HG03378 (cell line): ENCODE measurements at regions not wholly inside any gene's neighbourhood (a gene's known extent, or its start where the extent isn't known, plus 50 kb on each side); places are given as distances from the start of the nearest gene placed in this dataset.
"Not testable (repeated sequence)": the region's sequence is repeated elsewhere in the genome, so short reads cannot be mapped to it uniquely, and the experiment has no call there.

Source experiments
- ATAC-seq: cut with Tn5 transposase; IDR thresholded peaks from one replicate; pipeline ENCODE4 v1.9.1; 2021; ENCODE audit warnings: mild to moderate bottlenecking, moderate library complexity; ENCODE audit not compliant: unreplicated experiment

DNA sequence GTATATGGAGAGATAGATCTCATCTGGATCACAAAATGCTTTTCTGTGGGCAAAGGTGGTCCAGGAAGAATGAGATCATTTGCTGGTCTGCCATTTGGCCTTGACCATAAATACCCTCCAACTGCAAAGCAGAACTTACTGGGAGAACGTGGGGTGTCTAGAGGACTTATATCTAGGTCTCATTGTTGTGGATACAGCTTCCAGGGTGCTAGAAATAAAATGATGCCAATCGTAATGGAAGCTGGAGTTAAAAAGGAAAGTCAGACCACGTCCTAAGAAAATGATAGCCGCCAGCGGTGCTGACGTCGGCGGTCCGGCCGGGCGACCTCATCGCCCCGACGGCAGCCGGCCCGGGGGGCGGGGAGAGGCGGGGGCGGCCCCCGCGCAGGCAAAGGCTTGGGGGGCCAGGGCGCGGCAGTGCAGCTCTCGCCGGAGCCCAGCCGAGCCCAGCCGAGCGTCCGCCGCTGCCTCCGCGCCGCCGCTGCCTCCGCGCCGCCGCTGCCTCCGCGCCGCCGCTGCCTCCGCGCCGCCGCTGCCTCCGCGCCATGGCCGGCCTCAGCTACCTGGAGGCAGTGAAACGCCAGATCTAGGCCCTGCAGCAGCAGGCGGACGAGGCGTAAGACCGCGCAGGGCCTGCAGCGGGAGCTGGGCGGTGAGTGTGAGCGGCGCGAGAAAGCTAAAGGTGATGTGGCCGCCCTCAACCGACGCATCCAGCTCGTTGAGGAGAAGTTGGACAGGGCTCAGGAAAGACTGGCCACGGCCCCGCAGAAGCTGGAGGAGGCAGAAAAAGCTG, 89.5 kb downstream of the EOMES start:
- peak; percentile 72 for ATAC-seq

- peak; percentile 50 for ATAC-seq
These were observed 91.2 kb downstream of the EOMES start for GRCh38 chr3:27630885-27631284.

- ATAC-seq, result no peak
These were observed 92.8 kb downstream of the EOMES start for GRCh38 chr3:27629366-27629765.

DNA sequence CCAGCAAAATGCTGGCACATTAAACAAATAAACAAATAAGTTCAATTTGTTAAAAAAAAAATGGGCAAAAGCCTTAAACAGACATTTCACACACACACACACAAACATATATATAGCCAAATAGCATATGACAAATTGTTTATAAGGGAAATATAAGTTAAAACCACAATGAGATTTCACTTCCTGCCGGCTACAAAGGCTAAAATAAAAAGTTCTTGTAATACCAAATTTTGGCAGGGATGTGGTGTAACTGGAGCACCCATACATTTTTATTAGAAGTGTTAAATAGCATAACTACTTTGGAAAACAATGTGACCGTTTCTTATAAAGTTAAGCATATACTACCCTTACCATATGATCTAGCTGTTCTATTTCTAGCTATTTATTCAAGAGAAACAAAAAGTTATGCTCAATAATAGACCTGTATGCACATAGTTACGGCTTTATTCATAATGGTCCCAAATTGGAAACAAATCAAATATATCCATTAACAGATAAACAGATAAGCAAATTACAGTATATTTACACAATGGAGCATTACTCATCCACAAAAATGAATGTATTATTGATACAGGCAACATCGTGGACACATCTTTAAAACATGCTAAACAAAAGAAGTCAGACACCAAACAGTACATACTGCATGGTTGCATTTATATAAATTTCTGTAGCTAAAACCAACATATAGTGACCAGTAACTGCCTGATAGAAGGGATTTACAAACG, 93.9 kb downstream of the EOMES start:
- ATAC-seq, result no peak

DNA sequence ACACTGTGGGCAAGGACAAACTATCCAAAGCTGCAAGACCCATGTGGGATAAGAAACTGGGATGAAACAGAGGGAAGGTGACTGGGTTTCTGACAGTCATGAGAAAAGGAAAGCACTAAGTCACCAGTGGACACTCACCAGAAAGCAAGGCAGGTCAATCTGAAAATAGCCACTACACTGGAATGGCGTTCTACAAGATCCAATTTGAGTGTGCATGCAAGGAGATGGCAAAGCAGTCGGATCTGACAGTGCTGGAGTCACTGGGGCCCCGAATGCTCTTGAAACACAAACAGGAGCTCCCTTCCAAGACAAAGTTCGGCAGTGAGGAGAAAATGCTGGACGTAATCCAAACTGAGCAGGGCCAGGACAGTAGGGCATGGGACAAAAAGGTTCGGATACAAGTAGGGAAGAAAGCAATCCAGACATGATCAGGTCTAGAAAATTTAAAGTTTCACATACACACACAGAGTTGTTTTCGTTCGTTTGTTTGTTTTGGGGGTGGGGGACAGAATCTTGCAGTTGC, 95.5 kb downstream of the EOMES start:
- ATAC-seq, result no peak

DNA sequence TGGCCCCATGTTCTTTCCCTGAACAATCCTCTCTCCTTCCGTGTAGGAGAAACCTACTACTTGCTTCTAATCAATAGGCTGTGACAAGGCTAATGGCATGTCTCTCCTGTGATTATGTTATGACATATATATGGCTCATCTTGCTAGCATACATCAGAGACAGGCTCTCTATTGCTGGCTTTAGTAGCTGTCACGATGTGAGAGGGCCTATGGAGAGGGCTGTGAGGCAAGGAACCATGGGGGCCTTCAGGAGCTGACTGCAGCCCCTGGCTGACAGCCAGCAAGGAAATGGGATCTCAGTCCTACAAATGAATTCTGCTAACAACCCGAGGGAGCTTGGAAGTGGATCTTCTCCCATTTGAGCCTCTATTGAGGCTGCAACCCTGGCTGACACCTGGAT, 96.3 kb downstream of the EOMES start:
- no peak for ATAC-seq

DNA sequence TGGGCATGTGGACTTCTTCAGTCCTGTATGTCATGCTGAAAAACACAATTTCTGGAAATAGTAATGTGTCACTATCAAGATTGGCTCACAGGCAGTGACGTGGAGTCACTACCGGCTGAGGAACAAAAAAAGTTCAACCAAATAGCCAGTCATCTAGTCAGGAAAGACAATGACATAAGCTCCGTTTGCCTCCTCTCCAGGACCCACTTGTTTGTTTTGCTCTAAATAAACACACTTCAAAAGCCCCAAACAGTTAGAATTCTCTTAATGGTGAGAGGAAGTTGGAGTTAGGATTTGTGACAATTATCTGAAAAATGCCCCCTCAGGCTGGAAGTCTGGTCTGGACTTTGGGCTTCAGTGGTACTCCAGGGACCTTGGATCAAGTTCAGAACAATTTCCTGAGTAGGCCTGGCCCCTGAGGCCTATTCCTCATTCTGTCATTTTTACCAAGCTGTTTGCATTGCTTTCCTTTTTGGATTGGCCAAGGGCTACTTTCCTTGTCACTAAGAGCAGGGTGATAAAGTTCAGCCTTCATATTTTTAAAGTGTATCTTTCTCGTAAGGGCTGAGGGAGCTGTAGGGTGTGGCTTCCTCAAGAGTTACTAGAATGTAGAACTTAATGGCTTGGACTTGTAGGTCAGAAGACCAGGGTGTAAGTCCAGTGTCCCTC, 98.9 kb downstream of the EOMES start:
- ATAC-seq, result no peak

DNA sequence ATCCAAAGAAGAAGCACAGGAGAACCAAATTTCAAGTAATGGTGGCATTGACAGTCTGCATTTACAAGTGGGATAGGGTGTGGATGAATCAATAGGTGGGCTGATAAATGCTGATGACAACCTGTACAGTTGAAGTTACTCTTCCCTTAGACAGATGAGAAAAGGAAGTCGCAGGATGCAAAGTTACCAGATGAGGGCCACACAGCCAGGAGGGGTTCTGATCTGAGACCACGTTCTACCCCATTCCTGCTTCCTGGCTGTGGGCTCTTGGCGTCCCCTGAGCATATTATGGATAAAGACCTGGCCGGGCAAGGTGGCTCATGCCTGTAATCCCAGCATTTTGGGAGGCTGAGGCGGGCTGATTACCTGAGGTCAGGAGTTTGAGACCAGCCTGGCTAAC, 104.6 kb downstream of the EOMES start:
- ATAC-seq, result no peak

DNA sequence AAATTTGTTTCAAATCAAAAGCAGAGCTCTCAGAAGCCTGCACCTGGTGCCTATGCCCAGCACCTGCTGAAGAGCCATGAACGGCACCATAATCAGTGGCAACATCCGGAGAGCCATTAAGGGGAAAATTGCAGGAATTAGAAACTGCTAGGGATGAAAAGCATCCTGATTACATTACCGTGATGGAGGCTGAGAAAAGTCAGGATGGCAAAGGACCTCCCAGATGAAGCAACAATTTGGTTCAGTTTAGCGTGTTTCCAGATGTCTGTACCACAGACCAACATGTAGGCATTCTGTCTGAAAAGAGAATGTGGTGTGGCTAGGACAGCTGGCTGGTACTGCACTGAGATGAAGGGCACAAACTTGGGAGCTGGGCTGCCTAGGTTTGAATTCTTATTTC, 106.1 kb downstream of the EOMES start:
- no peak for ATAC-seq

DNA sequence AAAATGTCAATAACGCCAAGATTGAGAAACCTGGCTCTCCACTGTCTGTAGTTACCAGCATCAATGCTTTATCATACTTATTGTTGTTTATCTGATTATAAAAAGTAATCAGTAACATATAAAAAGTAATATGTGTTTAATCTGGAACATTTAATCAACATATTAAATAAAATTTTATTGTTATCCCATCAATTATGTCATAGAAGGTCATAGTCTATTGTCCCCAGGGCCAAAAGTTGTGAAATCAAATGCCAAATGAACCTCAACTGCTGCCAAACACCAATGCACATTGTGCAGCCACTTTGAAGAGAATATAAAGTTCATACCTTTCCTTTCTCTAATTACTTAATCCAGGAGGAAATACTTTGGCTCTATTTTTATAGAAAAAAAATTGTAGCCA, 106.6 kb downstream of the EOMES start:
- no peak for ATAC-seq

DNA sequence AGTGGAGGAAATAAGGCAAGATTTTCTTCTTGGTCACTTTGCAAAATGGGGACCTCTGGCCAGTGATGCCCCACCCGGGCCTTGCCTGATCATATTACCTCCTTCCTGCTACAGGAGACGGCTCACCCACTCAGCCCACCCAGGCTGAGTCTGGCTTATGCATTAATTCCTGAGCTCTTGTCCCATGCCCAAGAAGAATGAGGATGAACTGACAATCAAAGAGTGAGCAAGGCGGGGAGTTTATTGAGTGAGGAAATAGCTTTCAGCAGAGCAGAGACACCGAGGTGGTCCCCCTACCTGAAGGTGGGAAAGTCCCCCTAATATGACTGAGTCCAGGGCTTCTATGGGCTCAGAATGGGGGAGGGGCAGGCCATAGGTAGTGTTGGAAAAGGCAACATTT, 107.5 kb downstream of the EOMES start:
- ATAC-seq, result no peak

- ATAC-seq, result no peak
These were observed 108.2 kb downstream of the EOMES start for GRCh38 chr3:27613846-27614500.

- ATAC-seq, result peak; percentile 46
These were observed 111.2 kb downstream of the EOMES start for GRCh38 chr3:27610800-27611525.

- no peak for ATAC-seq
These were observed 114.8 kb downstream of the EOMES start for GRCh38 chr3:27607370-27607769.

DNA sequence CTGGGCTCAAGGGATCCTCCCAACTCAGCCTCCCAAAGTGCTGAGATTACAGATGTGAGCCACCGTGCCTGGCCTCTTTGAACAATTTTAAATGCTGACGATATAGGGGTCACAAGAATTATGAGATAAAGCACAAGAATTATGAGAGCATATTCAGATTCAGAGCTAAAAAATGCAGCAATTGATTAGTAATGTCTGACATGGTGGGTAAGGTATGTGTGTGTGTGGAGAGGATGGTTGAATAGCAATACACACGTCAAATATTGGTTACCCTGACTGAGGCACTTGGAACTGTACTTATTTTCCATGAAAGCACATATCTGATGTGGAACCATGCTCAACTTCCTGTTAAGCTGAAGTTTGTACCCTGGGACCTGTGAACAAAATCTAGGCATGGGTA, 115.6 kb downstream of the EOMES start:
- no peak for ATAC-seq

DNA sequence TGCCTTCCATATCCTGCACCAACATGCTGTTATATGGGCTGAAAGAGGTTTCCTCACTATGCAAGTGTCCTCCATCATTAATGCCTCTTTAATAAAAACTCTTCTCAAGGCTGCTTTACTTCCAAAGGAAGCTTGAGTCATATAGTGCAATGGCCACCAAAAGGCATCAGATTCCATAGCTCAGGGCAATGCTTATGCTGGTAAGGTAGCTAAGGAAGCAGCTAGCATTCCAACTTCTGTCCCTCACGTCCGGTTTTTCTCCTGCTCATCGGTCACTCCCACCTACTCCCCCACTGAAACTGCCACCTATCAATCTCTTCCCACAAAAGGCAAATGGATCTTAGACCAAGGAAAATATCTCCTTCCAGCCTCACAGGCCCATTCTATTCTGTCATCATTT, 117.1 kb upstream of the SLC4A7 start:
- not testable (repeated sequence) for ATAC-seq

DNA sequence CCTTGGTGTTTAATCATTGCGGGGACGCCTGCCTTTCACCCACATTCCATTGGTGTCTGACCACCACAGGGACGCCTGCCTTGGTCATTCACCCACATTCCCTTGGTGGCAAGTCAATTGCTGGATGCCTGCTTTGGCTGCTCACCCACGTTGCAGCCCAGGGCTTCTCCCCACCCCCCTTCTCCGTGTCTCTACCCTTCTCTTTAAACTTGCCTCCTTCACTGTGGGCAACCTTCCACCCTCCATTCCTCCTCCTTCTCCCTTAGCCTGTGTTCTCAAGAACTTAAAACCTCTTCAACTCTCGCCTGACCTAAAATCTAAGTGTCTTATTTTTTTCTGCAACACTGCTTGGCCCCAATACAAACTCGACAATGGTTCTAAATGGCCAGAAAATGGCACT, 115.6 kb upstream of the SLC4A7 start:
- ATAC-seq, result not testable (repeated sequence)

DNA sequence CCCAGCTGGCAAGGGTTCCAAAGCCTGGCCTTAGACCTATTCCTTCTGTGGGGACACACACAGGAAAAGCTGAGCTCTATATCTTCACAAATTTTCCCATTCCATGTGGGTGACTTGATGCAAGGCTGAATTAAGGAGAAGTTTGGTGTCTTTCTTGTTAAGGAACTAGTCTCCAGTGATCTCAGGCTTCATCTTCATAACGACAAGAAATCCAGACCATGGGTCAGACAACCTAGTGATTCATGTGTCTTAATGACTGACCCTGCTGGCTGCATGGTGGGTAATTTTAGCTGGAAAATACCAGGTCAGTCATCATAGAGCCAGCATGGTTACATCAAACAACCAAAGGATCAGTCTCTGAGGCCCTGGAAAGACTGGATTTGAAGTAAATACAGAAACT, 112.7 kb upstream of the SLC4A7 start:
- no peak for ATAC-seq

DNA sequence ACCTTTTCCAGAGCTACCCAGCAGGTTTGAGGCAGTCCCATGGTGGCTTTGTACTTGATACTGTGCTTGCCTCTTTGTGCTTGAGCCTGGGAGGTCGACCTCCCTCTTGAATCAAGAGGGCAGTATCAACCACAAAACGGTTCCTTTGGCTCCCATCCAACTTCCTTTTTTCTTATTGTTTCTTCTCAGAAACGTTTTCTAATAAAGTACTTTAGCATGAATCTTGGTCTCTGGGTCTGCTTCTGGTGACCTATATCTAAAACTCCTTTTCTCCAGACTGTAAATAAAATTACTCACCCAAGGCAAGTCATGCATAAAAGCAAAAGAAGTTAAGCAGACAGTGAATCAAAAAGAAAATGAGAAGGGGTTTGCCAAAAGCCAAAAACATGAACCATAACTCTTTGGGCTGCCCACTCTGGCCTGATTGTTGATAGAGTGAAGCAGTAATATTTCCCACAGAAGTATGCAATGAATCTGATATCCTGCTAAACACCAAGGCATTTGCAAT, 112.2 kb upstream of the SLC4A7 start:
- peak; percentile 81 for ATAC-seq

GRCh38 chr3:27594096-27594690, 110.0 kb upstream of the SLC4A7 start:
- ATAC-seq, result no peak
